Neural cell (in vitro differentiated cells): ENCODE measurements at regions not wholly inside any gene's neighbourhood (a gene's known extent, or its start where the extent isn't known, plus 50 kb on each side); places are given as distances from the start of the nearest gene placed in this dataset.

ENCODE experiments used
- H2AFZ ChIP-seq: fragments of 200-600, 300-800 bp; sonication (generic), shearing (Covaris generic); 2 replicates; pipeline ENCODE4 v1.6.0; 2014; ENCODE audit warnings: low read depth, mild to moderate bottlenecking, antibody characterized with exemption, low read length, moderate library complexity
- H3F3A ChIP-seq: fragments of 200-600 bp; shearing (Covaris generic); 2 replicates; pipeline ENCODE4 v1.6.1; 2016; ENCODE audit warnings: mild to moderate bottlenecking, moderate library complexity, mixed read lengths, antibody characterized with exemption, low read length; ENCODE audit not compliant: insufficient read depth, poor library complexity, severe bottlenecking
- H3K27ac ChIP-seq: fragments of 200-600, 300-800 bp; sonication (generic), shearing (Covaris generic); 2 replicates; pipeline ENCODE4 v1.5.1; 2014; ENCODE audit warnings: mild to moderate bottlenecking, low read length, moderate library complexity
- H3K27me3 ChIP-seq: fragments of 300-800, 200-600 bp; sonication (generic), shearing (Covaris generic); 2 replicates; pipeline ENCODE4 v1.6.0; 2014; ENCODE audit warnings: mild to moderate bottlenecking, low read depth, low read length, moderate library complexity; ENCODE audit not compliant: insufficient read depth
- H3K36me3 ChIP-seq: fragments of 300-800, 200-600 bp; sonication (generic), shearing (Covaris generic); 2 replicates; pipeline ENCODE4 v1.5.1; 2014; ENCODE audit warnings: mild to moderate bottlenecking, antibody characterized with exemption, low read length, moderate library complexity; ENCODE audit not compliant: insufficient read depth
- H3K4me2 ChIP-seq: fragments of 300-800, 200-600 bp; sonication (generic), shearing (Covaris generic); 2 replicates; pipeline ENCODE4 v1.6.0; 2014; ENCODE audit warnings: mild to moderate bottlenecking, low read length
- H3K4me3 ChIP-seq: fragments of 300-800, 200-600 bp; sonication (generic), shearing (Covaris generic); 2 replicates; pipeline ENCODE4 v1.5.1; 2014; ENCODE audit warnings: mild to moderate bottlenecking, low read length, moderate library complexity
- H3K79me2 ChIP-seq: fragments of 200-600 bp; shearing (Covaris generic); replicated peaks from 2 replicates; pipeline ENCODE4 v1.6.0; 2014; ENCODE audit warnings: mild to moderate bottlenecking, low read length, moderate library complexity; ENCODE audit not compliant: insufficient read depth
- H3K9ac ChIP-seq: fragments of 300-800, 200-600 bp; sonication (generic), shearing (Covaris generic); 2 replicates; pipeline ENCODE4 v1.6.1; 2016; ENCODE audit warnings: mild to moderate bottlenecking, low read length, mixed read lengths
- H3K9me2 ChIP-seq: fragments of 200-600 bp; shearing (Covaris generic); 2 replicates; pipeline ENCODE4 v1.6.1; 2016; ENCODE audit warnings: mild to moderate bottlenecking, low read length, mixed read lengths; ENCODE audit not compliant: insufficient read depth
- H3K9me3 ChIP-seq: fragments of 200-600, 300-800 bp; sonication (generic), shearing (Covaris generic); 2 replicates; pipeline ENCODE4 v1.6.1; 2016; ENCODE audit warnings: mild to moderate bottlenecking, mixed run types, low read length, moderate library complexity, mixed read lengths
- H4K20me1 ChIP-seq: fragments of 200-600 bp; shearing (Covaris generic); 2 replicates; pipeline ENCODE4 v1.6.1; 2016; ENCODE audit warnings: mild to moderate bottlenecking, mixed run types; ENCODE audit not compliant: insufficient read depth
- EP300 ChIP-seq: fragments of 450-650 bp; conservative IDR thresholded peaks from 2 replicates; pipeline ENCODE4 v1.6.1; 2014; ENCODE audit warnings: antibody characterized with exemption, mild to moderate bottlenecking, moderate library complexity; ENCODE audit not compliant: poor library complexity, severe bottlenecking
- EZH2 ChIP-seq: fragments of 200-600, 300-800 bp; shearing (Covaris generic), sonication (generic); IDR thresholded peaks from 2 replicates; pipeline ENCODE4 v1.6.1; 2014; ENCODE audit warnings: antibody characterized with exemption, low read length, borderline replicate concordance, mild to moderate bottlenecking; ENCODE audit not compliant: insufficient read depth, poor library complexity, severe bottlenecking
- MXI1 ChIP-seq: fragments of 450-650 bp; conservative IDR thresholded peaks from 2 replicates; pipeline ENCODE4 v1.6.1; 2014; ENCODE audit warnings: antibody characterized with exemption, mild to moderate bottlenecking; ENCODE audit not compliant: poor library complexity, severe bottlenecking
- POLR2AphosphoS5 ChIP-seq: IDR thresholded peaks from 2 replicates; pipeline ENCODE4 v1.6.1; 2012
- RAD21 ChIP-seq: fragments of 450-650 bp; conservative IDR thresholded peaks from 2 replicates; pipeline ENCODE4 v1.6.1; 2014; ENCODE audit warnings: antibody characterized with exemption, mild to moderate bottlenecking, moderate library complexity
- SMC3 ChIP-seq: fragments of 450-650 bp; conservative IDR thresholded peaks from 2 replicates; pipeline ENCODE4 v1.6.1; 2014; ENCODE audit warnings: antibody characterized with exemption, mild to moderate bottlenecking, moderate library complexity; ENCODE audit not compliant: poor library complexity
- TAF1 ChIP-seq: IDR thresholded peaks from 2 replicates; pipeline ENCODE4 v1.6.1; 2012; ENCODE audit warnings: low read depth
- TF ChIP-seq, protein P1 (sequence below): IDR thresholded peaks from 2 replicates; pipeline ENCODE4 v1.6.1; 2012; ENCODE audit warnings: borderline replicate concordance
- TF ChIP-seq, protein P2 (sequence below): fragments of 450-650 bp; IDR thresholded peaks from 2 replicates; pipeline ENCODE4 v1.5.1; 2014; ENCODE audit warnings: antibody characterized with exemption, mild to moderate bottlenecking, moderate library complexity; ENCODE audit not compliant: poor library complexity, severe bottlenecking

DNA sequence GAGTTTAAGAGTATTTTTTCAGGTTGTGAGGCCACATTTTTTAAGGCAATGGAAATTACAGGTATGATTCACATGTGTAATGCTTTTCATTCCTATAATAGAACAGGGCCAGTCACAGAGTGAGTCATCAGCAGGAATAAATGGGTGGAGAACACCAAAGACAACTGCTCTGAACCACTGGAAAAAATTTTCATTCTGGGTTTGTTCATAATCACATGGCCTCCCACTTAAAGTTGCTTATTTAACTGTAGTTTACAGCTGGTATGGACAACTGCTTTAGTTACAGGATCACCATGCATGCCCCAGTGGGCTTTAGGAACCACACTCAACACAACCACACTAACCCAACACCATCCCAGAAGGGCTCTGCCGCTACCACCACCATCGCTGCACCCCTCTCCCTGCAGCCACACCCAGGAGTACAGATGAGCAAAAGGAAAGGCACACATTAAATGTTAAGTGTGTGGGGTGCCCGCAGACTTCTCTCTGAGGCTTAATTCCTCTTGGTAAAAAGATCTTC is 107.0 kb upstream of the DST start:
- no peaks in the 10 kb centered on the region for H4K20me1 ChIP-seq
- no peak overlapping the region for H3K4me2 ChIP-seq
- no peak overlapping the region for H3K27ac ChIP-seq
- no peaks in the 10 kb centered on the region for H3K9me2 ChIP-seq
- no peaks in the 10 kb centered on the region for H3K27me3 ChIP-seq
- H2AFZ ChIP-seq, result no peak overlapping the region
- TF ChIP-seq SMC3, result no peak
- no peak for TF ChIP-seq MXI1
- no peak for TF ChIP-seq POLR2AphosphoS5
- TF ChIP-seq, protein P1, sequence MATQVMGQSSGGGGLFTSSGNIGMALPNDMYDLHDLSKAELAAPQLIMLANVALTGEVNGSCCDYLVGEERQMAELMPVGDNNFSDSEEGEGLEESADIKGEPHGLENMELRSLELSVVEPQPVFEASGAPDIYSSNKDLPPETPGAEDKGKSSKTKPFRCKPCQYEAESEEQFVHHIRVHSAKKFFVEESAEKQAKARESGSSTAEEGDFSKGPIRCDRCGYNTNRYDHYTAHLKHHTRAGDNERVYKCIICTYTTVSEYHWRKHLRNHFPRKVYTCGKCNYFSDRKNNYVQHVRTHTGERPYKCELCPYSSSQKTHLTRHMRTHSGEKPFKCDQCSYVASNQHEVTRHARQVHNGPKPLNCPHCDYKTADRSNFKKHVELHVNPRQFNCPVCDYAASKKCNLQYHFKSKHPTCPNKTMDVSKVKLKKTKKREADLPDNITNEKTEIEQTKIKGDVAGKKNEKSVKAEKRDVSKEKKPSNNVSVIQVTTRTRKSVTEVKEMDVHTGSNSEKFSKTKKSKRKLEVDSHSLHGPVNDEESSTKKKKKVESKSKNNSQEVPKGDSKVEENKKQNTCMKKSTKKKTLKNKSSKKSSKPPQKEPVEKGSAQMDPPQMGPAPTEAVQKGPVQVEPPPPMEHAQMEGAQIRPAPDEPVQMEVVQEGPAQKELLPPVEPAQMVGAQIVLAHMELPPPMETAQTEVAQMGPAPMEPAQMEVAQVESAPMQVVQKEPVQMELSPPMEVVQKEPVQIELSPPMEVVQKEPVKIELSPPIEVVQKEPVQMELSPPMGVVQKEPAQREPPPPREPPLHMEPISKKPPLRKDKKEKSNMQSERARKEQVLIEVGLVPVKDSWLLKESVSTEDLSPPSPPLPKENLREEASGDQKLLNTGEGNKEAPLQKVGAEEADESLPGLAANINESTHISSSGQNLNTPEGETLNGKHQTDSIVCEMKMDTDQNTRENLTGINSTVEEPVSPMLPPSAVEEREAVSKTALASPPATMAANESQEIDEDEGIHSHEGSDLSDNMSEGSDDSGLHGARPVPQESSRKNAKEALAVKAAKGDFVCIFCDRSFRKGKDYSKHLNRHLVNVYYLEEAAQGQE, result no peak
- TF ChIP-seq EZH2, result no peak
- TF ChIP-seq, protein P2, sequence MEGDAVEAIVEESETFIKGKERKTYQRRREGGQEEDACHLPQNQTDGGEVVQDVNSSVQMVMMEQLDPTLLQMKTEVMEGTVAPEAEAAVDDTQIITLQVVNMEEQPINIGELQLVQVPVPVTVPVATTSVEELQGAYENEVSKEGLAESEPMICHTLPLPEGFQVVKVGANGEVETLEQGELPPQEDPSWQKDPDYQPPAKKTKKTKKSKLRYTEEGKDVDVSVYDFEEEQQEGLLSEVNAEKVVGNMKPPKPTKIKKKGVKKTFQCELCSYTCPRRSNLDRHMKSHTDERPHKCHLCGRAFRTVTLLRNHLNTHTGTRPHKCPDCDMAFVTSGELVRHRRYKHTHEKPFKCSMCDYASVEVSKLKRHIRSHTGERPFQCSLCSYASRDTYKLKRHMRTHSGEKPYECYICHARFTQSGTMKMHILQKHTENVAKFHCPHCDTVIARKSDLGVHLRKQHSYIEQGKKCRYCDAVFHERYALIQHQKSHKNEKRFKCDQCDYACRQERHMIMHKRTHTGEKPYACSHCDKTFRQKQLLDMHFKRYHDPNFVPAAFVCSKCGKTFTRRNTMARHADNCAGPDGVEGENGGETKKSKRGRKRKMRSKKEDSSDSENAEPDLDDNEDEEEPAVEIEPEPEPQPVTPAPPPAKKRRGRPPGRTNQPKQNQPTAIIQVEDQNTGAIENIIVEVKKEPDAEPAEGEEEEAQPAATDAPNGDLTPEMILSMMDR, result no peak
- TF ChIP-seq EP300, result no peak
- TF ChIP-seq RAD21, result no peak
- no peak for TF ChIP-seq TAF1
- no peaks in the 10 kb centered on the region for H3K36me3 ChIP-seq
- no peaks in the 10 kb centered on the region for H3F3A ChIP-seq
- H3K4me3 ChIP-seq, result no peak overlapping the region
- H3K9ac ChIP-seq, result no peak overlapping the region
- H3K9me3 ChIP-seq, result no peaks in the 10 kb centered on the region
- H3K79me2 ChIP-seq, result peaks cover 21% of the 10 kb centered on the region

DNA sequence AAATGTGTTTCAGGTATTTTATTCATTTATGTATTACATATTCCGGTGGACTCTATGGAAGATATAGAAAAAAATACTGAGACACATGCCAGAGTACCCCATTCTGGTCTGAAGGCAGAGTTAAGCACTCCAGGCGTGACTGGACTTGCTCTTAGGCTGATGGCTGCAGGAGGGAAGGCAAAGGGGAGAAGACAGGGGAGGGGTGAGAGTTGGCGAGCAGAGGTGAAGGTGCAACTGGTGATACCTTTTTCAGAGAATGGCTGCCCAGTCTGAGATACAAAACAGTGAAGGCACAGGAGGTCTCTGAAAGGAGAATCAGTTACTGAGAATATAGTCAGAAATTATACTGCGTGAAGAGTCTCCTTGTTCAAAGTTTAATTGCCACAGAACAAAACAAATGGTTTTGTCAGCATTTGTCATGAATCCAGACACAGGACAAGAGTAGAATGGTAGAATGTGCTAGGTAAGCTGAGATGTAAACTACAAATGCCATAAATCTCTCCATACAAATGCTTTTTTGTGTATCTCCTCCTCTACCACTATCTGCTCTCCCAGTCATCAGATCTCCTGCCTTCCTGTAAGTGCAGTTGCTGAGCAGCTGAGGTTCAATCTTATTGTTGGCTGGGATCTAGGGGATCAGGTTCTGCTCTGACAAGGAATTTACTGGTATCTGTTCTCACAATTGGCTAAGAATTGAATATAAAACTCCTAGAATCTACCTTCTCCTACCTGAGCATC is 104.2 kb upstream of the DST start:
- Histone ChIP-seq H3K27me3 (no peaks in the 10 kb centered on the region), H2AFZ (no peak overlapping the region), H3K36me3 (no peaks in the 10 kb centered on the region), H3K79me2 (peaks cover 24% of the 10 kb centered on the region), H3K4me3 (no peak overlapping the region), H3K9me2 (no peaks in the 10 kb centered on the region), H3K9ac (no peak overlapping the region), H3F3A (no peaks in the 10 kb centered on the region), H4K20me1 (no peaks in the 10 kb centered on the region), H3K9me3 (no peaks in the 10 kb centered on the region), H3K27ac (no peak overlapping the region), H3K4me2 (no peak overlapping the region)
- TF ChIP-seq SMC3, result no peak
- TF ChIP-seq, protein P2, result no peak
- TF ChIP-seq TAF1, result no peak
